ENCODE measurements at regions not wholly inside any gene's neighbourhood (a gene's known extent, or its start where the extent isn't known, plus 50 kb on each side); places are given as distances from the start of the nearest gene placed in this dataset.

DNA sequence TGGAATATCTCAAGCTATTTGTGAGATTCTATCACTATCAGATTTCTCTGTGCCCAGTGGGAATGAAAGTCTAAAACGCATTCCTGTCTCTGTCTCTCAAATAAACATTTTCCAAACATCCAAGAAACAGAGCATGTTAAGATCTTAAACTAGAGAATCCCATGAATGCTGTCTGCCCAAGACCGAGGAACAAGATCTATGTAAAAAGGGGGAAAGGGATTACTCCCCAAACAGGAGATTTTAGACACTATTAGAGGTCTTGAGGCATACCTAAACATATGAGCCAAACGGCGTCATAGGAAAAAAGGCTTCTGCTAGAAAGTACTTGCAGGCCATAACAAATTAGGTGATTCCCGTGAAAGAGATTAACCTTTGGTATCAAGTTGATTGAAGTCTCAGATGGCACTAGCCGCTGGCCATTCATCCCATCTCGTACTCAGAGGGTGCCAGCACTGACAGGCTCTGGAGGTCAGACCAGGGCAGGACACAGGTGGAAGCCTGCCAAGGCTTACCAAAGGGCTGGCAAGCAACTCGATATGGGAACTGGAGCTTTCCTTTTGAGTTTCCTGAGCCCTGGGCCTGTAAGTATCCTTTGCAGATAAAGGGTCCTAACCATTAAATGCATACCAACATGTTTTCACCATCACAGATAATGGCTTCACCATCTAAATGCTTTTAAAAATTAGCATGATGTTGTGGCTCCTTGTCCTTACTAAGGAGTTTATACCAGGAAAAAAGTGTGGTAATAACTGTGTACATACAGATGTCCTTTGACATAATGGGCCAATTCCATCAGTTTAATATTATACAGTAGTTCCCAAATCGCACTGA lies 225.2 kb downstream of the FOXO1 start:
- DNase-seq, result no peak

DNA sequence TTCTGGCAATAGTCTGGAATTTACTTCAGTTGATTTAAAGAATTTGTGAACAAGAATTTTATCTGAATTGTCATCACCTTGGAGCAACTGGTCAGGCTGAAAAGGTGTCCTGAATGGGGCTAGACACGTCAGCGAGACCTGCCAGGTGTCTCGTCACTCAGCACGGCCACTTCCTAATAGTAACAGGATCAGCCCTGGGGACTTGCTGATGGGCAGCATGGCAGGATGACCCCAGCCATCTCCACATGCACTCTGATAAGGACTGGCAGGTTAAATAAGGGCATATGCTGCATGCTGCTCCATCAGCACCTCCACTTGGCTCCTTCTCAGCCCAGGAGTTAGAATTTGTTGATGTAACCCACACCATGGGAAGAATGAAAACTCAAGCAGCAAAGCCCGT lies 224.2 kb downstream of the FOXO1 start:
- no peak for DNase-seq

DNA sequence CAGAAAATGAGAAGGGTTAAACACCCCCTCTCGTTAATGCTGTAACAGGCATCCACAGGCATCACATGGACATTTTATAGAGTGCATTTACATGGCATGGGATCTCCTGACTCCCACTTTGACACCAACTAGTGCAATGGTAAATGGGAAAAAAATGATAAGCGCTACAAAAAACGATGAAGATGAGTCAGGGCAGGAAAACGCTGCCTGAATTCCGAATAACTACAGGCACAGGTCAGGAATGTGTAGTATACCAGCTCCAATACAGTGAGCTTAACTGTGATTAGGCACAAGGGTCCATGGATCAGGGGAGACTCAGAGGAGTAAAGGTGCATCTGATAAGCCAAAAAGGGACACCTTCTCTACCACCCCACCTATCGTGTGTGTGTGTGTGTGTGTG lies 223.6 kb downstream of the FOXO1 start:
- no peak for DNase-seq

DNA sequence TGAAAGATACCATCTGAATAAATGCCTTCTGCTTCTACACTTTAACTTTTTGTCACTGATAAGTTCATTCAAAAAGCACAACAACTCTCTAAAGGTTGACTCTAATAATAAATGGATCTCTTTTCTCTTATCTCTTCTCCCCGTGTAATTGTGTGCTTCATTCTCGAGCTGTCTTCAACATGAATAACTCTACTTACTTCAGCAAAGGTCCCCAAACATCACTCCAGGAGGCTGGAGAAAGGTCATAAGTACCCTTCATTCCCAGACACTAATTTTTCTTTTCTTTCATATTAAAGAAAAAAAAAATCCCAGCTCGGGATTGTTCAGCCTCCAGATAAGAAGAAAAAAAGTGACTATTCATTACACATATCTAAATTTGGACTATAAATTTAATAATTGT lies 222.2 kb downstream of the FOXO1 start:
- DNase-seq, result no peak

DNA sequence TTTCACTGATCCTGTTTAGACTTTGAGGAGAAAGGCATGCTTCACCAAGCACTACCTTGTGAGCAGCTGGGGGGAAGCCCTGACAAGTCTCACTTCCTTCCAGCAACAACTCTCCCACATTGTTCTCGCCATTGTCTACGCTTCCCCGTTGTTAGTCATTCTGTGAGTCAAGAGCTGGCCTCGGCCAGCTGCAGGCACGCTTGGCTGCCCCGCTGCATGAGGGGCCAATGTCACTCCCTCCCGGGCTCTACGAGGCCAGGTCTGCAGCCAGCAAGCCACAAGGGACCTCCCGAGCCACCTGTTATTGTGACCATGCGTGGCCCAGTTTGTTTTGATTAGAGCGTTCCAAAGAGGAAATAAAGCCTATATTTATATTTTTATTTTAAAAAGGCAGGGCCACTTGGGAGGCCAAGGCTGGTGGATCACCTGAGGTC lies 220.9 kb downstream of the FOXO1 start:
- peak; percentile 88 for DNase-seq

DNA sequence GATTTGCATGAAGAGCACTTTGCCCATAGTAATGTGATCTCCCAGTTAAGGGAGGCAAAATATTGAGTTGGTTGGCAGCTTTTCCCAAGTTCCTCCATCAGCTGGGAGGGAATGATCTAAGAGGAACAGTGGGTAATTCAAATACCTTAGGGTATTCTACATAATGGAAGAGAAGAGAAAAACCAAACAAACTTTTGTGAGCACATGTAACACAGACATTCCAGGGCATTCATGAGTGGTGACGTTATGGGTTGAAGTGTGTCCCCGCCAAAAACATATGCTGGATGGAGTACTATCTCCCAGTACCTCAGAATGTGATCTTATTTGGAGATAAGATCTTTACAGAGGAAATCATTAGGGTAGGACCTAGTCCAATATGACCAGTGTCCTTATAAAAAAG lies 220.1 kb downstream of the FOXO1 start:
- no peak for DNase-seq

DNA sequence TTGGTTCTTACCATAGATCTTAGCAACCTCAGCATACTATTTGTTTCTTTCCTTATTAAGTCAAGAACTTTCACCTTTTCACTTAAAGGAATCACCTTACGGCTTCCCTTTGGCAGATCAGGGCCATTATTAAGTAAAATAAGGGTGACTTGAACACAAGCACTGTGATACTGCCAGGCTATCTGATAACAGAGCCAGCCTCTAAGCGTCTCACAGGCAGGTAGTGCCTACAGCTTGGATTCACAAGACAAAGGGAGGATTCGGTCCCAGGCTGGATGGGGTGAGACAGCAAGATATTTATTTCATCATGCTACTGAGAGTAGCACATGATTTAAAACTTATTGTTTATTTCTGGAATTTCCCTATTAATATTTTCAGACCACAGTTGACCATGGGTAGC lies 218.6 kb downstream of the FOXO1 start:
- no peak for DNase-seq

DNA sequence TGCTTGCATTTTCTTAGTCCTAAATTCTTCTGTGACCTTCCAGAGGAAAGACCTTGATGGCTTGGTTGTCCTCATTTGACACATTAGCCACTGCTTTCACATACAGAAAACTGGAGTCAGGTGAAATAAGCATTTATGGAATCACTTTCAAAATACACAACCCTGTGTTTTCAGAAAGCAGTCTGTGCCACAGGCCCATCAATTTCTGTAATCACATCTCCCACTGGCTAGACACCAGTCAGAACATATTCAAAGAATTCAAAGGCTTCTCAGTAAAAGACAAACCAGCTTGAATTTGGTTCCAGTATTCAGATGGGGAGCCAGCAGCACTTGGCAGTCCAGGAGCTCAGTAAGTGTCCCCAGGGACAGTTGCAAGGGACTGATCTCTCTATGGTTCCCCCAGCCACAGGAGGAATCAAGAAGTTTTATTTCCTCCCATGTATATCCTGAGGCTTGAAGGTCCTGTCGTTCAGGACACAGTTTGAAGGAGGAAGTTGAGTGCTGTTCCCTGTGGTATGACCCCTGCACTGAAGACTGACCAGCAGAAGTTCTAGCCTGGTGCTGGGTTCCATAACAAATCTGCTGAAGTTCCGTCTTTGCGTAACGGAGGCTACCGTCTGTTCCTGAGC lies 214.3 kb downstream of the FOXO1 start:
- no peak for DNase-seq

DNA sequence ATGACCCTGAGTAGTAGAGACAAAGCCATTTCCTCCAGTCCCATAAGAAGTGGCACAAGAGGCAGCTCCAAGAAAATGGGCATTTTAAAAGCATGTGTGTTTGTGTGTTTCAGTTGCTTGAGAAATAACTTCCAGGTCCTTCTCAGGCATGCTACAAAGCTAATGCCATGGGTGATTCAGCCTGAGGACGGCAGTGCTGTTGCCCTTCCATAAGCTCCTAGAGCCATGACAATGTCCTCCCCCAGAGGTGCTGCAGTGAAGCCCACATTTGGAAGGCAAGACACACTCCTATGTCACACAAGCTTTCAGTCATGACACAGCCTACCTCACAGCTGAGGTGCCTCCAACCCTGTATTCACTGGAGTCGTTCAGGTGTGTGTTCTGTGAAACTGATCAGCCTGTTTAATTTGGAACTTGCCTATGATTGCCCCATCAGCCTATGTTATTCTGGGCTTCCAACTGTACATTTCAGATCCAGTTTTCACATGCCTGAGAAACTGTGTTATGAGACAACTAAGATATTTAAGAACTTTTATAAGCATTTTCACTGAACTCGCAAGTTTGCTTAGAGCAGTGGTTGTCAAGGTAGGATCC lies 213.6 kb downstream of the FOXO1 start:
- no peak for DNase-seq

DNA sequence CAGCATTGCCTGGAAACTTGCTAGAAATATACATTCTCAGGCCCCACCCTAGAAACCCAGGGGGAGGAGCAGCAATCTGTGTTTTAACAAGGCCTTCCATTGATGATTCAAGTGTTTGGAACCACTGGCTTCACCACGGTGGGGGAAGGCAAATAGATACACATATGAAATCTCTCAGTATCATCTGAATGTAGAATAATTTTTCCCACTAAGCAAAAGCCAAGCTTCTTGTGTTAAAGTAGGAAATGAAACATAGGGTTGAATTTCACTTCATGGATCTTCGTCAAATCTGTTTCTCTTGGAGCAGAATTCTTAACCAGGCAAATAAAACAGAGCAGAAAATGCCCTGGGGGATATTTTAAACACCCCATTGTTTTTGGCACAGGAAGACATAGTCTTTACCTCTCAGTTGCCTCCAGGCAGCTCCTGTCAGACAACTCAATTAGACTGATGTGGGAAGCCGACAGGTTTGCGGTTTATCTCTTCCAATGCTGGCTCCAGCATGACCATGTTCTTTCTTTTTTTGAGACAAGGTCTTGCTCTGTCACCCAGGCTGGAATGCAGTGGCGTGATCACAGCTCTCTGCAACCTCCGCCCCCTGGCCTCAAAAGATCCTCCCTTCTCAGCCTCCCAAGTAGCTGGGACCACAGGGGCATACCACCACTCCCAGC lies 213.0 kb downstream of the FOXO1 start:
- no peak for DNase-seq

DNA sequence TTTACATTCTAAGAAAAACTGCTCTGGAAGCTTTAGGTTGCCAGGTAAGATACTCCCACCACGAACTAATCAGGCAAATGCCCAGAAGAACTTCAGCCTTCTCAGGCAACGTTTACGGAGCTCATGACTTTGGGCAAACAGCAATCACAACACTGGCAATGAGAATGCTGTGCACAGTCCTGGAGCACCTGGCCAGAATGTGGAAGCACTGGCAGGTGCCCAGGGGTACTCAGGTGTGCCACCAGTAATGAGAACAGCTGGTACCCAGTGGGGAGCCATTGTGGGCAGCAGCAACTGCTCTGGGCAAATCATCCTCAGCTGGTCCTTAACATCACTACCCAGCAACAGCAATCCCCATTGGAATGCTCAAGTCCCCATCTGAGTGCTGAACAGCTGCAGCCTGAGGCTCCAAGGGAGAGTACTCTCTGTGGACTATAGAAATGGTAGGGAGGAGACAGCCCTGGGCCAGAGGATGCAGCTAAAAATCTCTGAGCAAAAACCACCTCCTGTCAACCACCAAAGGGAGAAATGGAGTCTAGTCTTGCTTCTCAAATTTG lies 210.0 kb downstream of the FOXO1 start:
- DNase-seq, result no peak

DNA sequence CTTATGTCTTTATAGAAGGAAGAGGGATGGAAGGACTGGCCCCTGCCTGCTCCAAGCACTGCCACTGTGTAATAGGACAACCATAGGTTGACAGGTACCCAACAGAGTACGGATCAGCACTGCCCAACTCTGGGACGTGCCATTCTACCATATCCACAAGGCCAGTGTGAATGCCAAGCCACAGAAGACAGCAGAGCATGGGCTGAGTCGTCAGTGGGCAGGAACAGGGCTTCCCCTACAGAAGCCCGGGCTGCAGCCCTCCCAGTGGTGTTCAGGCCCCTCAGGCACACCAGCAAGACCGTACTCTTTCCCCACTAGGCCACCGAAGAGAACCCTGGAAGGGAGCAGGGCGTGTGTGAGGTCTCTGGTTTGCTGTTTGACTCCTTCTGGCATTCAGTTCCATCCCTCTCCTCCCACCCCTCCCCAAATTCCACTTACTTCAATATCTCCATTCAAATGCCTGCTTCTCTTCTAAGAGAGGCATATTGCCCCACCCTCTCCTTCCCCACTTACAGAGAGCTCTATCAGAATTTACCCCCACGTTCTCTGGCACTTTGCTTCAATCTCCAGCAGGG lies 209.4 kb downstream of the FOXO1 start:
- no peak for DNase-seq

DNA sequence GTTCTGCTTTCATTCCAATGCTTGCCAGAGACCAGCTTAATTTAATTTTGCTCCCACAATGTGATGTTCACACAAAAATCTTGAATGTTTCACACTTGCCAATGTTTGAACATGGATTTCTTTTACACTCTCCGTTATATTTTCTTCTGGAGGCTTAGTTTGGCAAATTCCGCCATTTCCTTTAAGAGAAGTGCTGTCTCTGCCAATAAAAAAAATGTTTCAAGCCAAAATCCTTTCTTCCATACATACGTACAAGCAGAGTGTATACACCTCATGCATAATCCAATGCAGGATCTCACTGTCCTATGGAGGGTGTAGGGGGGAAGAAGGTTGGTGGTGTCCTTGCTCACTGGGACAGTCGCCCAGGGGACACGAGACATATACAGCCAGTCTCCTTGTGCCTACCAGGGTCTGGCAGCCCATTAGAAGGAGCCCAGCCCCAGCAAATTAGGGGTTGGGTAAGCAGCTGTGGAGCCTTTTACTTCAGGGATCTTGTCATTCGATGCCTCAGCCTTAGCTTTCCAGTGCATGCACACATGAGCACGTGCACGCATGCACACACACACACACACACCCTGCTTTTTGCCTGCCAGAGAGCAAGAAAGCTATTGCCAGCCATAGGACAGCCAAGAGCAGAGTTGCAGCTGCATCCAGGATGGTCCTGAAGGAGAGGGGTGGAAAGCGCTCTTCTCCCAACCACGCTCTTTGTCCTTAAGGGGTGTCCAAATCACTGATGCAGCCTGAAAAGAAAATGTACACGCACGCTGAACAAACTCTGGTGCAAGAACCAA lies 208.3 kb downstream of the FOXO1 start:
- no peak for DNase-seq

DNA sequence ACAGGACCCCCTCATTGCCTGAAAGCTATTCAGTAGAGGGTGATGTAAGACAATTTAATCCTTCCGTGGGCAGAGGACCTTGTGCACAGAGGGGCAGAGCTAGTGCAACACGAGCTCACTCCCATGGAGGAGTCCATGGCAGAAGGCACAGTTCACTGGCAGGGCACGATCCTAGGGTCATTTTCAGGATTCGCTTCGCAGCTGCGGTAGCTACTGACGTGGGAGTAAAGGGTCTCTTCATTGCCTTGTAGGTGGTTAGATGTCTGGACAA lies 207.8 kb downstream of the FOXO1 start:
- no peak for DNase-seq

DNA sequence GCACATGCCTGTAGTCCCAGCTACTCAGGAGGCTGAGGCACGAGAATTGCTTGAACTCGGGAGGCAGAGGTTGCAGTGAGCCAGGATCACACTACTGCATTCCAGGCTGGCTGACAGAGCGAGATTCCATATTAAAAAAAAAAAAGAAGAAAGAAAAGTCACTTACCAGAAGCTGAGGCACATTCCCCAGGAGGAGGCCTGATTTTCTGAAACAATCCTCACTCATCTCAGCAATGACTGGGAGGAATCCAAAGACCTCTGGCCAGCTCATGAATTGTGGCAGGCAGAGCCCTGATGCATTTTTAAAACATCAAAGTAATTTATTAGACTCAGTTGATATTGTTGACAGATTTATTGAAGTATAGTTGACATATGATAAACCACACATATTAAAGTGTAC lies 206.3 kb downstream of the FOXO1 start:
- no peak for DNase-seq

DNA sequence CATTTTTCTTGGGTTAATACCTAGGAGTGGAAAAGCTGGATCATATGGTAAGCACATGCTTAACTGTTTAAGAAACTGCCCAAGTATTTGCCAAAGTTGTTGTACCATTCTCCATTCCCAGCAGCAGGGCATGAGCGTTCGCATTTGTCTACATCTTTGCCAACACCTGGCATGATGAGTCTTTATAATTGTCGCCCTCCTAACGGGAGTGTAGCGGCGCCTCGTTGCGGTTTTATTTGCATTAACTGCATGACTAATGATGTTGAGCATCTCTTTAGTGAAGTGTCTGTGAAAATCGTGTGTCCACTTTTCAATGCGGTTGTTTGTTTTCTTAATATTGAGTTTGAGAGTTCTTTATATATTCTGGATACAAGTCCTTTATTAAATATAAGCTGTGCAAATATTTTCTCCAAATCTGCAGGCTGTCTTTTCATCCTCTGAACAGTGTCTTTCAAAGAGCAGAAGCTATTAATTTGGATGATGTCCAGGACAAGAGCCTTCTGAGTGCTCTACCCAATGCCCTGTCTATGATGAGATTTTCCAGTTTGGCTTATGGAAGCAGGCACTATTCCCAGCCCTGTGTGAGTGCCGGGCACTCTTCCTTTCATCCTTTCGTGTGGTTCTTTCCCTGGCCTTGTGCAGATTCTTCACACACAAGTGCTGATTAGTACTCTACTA lies 202.0 kb downstream of the FOXO1 start:
- DNase-seq, result no peak

DNA sequence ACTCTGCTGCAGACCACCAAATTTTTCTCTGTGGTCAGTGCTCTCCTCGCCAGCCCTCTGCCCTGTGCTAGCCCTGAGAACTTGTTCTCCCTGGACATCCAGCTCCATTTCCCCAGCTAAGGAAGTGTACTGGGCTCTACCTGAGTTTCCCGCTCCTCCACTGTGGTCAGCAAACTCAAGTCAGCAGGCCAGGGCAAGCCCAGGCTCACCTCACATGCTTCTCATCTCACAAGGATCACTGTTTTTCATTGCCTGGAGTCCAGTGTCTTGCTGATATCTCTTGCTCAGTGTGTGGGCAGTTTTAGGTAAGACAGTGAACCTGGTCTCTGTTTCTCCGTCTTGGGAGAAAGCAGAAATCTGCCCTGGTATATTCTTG lies 201.4 kb downstream of the FOXO1 start:
- DNase-seq, result no peak

DNA sequence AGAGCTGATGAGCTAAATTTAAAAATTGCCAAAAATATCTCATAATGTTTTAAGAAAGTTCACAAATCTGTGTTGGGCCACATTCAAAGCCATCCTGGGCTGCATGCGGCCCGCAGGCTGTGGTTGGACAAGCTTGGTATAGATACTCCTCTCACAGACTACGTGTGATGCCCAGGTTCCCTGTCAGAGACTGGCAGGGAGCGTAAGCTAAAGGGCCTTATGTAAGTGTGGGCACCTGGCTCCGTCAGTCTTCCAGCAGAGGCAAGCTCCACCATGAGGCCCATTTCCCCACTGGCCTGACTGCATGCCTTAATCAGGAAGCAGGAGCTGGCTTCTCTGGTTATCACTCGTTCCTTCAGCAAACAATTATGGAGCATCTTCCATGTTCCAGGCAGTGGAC lies 200.2 kb downstream of the FOXO1 start:
- no peak for DNase-seq

DNA sequence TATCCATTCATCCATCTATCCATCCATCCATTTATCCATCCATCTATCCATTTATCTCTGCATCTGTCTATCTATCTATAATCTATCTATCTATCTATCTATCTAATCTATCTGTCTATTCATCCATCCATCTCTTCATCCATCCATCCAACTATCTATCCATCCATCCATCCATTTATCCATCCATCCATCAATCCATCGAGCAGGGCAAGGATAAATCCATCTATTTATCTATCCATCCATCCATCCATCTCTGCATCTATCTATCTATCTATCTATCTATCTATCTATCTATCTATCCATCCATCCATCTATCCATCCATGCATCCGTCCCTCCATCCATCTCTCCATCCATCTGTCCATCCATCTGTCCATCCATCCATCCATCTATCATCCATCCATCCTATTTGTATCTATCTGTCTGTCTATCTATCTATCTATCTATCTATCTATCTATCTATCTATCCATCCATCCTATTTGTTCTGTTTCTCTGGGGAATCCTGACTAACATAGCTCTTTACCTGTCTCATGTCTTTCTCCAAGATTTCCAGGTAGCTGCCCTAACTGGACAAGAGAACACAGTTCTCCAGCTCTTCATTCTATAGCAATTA lies 198.1 kb downstream of the FOXO1 start:
- DNase-seq, result no peak

DNA sequence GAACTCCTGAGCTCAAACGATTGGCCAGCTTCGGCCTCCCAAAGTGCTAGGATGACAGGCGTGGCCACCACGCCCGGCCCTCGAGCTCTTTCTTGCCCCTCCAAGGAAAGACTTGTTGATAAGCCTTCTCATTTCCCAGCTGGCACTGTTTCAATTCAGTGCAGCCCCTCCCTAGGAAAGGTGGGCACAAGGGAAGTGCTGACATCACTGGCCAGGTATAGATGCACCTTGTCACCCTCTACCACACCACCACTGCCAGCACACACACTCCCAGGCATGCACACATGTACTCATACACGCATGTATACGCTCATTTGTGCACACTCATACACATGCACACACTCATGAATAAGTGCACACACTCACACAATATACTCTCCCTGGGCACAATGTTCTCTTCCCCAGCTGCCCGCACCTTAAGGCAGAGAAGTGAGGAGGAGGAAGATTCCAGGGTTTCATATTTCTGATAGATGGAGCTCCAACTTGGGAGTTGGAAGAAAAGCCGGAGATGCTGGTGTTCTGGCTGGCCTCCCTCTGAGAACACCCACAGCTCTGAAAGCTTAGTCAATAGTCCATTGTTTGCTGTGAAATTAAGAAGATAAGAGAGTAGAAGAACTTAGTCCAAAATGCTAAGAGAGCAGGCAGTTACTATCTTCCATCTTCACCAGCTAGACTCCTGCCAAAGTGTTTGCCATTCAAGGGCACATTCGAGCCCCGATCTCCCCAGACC lies 196.7 kb downstream of the FOXO1 start:
- no peak for DNase-seq

DNA sequence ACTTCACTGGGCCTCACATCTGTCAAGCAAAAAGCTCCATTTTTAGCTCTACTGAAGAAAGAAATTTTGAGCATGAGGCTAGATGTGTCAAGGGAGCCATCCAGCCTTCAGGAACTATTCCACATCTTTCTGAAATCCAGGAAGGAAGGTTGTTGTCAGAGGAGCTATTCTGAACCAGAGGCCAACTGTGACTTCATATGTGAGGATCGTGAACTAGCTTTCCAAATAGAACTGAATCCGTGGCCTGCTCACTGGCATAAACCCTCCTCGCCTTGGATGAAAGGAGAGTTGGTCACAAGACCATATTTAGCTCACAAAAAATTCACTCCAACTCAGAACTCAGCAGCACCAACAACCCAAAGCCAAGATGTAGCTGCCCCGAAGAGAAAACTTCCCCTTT lies 195.8 kb downstream of the FOXO1 start:
- no peak for DNase-seq

Measured in CD4-positive, alpha-beta T cell treated with Interferon gamma for 1 hour (primary cell).